ENCODE measurements at regions not wholly inside any gene's neighbourhood (a gene's known extent, or its start where the extent isn't known, plus 50 kb on each side); places are given as distances from the start of the nearest gene placed in this dataset.

DNA sequence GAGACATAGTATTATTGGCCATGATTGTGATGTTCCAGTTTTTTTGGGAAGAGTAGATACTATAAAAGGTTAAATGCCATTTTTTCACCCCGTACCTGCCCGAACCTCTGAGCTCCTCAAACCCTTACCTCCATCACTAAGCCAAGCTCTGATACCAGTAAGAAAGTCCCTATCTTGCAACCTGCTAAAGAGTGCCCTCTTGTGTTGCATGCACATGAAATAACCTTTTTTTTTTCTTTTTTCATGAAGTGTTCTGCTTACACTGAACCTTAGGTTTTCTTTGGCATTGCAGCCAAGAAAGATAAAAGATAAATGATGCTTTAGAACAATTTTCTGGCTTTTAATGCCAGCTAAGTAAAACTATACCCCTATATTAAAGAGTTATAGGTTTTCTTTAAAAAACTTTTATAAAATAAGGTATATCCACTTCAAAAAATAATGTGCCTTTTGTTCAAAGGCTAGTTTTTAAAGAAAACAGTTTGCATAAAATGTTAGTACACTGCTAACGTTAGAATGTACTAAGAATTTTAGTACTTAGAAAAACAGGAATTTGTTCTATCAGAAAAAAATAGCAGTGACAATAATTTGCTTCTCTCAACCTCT, 295.3 kb upstream of the PMFBP1 start:
- Mint-ChIP-seq H3K27me3 (ENCODE audit: low read depth in 2 of 2) (no peaks in the 10 kb centered on the region), H3K36me3 (no peaks in the 10 kb centered on the region), H3K4me1 (peaks cover 0 to 12% of the 10 kb centered on the region in 2 donors), H3K27ac (no peak overlapping the region), H3K4me3 (no peak overlapping the region), H3K9me3 (peaks cover 0 to 2% of the 10 kb centered on the region in 2 donors)
- TF ChIP-seq, protein P1, sequence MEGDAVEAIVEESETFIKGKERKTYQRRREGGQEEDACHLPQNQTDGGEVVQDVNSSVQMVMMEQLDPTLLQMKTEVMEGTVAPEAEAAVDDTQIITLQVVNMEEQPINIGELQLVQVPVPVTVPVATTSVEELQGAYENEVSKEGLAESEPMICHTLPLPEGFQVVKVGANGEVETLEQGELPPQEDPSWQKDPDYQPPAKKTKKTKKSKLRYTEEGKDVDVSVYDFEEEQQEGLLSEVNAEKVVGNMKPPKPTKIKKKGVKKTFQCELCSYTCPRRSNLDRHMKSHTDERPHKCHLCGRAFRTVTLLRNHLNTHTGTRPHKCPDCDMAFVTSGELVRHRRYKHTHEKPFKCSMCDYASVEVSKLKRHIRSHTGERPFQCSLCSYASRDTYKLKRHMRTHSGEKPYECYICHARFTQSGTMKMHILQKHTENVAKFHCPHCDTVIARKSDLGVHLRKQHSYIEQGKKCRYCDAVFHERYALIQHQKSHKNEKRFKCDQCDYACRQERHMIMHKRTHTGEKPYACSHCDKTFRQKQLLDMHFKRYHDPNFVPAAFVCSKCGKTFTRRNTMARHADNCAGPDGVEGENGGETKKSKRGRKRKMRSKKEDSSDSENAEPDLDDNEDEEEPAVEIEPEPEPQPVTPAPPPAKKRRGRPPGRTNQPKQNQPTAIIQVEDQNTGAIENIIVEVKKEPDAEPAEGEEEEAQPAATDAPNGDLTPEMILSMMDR (IDR thresholded peaks at IDR 0.05): no peak
- H3K4me3 ChIP-seq (ENCODE audit: low read length): no peak overlapping the region
- 60% methylated on average over 2 of the region's 3 CpGs for WGBS (ENCODE audit: insufficient coverage)
- H3K27ac ChIP-seq (ENCODE audit: low read length): no peak overlapping the region
- no peaks in the 10 kb centered on the region for H3K4me1 ChIP-seq (ENCODE audit: control insufficient read depth, insufficient read depth, low read length)
- no peaks in the 10 kb centered on the region for H3K9me3 ChIP-seq (ENCODE audit: control insufficient read depth, insufficient read depth, low read length)
- H3K36me3 ChIP-seq (ENCODE audit: control insufficient read depth, insufficient read depth, low read length): no peaks in the 10 kb centered on the region
- H3K27me3 ChIP-seq (ENCODE audit: control insufficient read depth, insufficient read depth, low read length): no peaks in the 10 kb centered on the region
- peak in 1 of 3 donors; percentile 32 for ATAC-seq
- peak in 1 of 2 donors; percentile 29 for DNase-seq
- intact Hi-C loops (cut with micrococcal nuclease): loop anchor here (2.0 kb wide), 1 partner anchor 342 kb away; no protein-coding TSS in a partner anchor

DNA sequence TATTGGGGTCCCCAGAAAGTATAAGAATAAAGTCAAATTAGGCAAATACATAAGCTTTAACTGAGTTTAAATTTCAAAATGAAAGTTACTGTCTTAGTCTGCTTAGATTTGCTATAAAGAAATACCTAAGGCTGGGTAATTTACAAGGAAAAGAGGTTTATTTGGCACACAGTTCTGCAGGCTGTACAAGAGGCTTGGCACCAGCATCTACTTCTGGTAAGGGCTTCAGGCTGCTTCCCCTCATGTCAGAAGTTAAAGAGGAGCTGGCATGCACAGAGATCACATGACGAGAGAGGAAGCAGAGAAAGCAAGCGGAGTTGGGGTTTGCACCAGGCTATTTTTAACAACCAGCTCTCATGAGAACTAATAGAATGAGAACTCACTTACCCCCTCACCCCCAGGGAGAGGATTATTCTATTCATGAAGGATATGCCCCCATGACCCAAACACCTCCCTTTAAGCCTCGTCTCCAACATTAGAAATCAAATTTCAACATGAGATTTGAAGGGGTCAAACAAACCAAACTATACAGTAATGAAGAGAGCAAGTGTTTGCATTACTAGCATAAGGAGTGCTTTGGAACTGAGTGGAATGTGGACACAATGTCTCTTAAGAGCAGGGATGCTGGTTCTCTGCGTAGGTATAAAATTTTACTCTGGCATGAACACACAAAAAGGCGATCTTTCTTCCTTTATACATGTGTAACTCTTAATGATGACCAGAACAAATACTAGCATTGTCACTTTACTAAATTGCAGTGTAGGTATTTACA, 292.8 kb upstream of the PMFBP1 start:
- ATAC-seq (no peak), DNase-seq (no peak)
- H3K27me3 ChIP-seq (ENCODE audit: control insufficient read depth, insufficient read depth, low read length): no peaks in the 10 kb centered on the region
- peaks cover 0 to 2% of the 10 kb centered on the region in 2 donors for H3K9me3 Mint-ChIP-seq
- no peaks in the 10 kb centered on the region for H3K36me3 Mint-ChIP-seq
- no peaks in the 10 kb centered on the region for H3K4me1 ChIP-seq (ENCODE audit: control insufficient read depth, insufficient read depth, low read length)
- no peak overlapping the region for H3K27ac ChIP-seq (ENCODE audit: low read length)
- TF ChIP-seq, protein P1 (IDR thresholded peaks at IDR 0.05): no peak
- no peak overlapping the region for H3K27ac Mint-ChIP-seq
- no peaks in the 10 kb centered on the region for H3K27me3 Mint-ChIP-seq (ENCODE audit: low read depth in 2 of 2)
- H3K36me3 ChIP-seq (ENCODE audit: control insufficient read depth, insufficient read depth, low read length): no peaks in the 10 kb centered on the region
- no peak overlapping the region for H3K4me3 Mint-ChIP-seq
- H3K9me3 ChIP-seq (ENCODE audit: control insufficient read depth, insufficient read depth, low read length): no peaks in the 10 kb centered on the region
- intact Hi-C loops (cut with micrococcal nuclease): no loop called here
- 100% methylated on average over 2 of the region's 5 CpGs for WGBS (ENCODE audit: insufficient coverage)
- H3K4me1 Mint-ChIP-seq: peaks cover 0 to 12% of the 10 kb centered on the region in 2 donors
- H3K4me3 ChIP-seq (ENCODE audit: low read length): no peak overlapping the region

DNA sequence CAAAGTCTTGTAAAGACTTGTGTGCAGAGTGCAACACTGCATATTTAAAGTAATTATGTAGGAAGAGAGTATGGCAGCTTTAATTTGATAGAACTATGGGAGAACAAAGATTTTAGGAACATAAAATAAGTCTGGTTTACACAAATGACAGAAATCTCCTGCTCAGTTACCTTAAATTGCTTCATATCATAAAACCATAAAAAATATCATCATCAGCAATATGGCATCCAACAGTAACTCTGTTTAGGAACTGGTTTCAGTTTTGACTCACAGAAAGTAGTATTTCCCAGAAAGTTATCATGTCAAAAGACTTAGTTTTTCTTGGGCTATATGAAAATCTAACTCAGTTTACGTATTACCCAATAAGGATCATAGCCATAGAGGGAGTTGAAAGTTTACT, 292.1 kb upstream of the PMFBP1 start:
- Mint-ChIP-seq H3K4me1 (peaks cover 0 to 12% of the 10 kb centered on the region in 2 donors), H3K27me3 (ENCODE audit: low read depth in 2 of 2) (no peaks in the 10 kb centered on the region), H3K27ac (no peak overlapping the region), H3K4me3 (no peak overlapping the region), H3K36me3 (no peaks in the 10 kb centered on the region), H3K9me3 (peaks cover 0 to 2% of the 10 kb centered on the region in 2 donors)
- Histone ChIP-seq H3K4me3 (ENCODE audit: low read length) (no peak overlapping the region), H3K36me3 (ENCODE audit: control insufficient read depth, insufficient read depth, low read length) (no peaks in the 10 kb centered on the region), H3K9me3 (ENCODE audit: control insufficient read depth, insufficient read depth, low read length) (no peaks in the 10 kb centered on the region), H3K27me3 (ENCODE audit: control insufficient read depth, insufficient read depth, low read length) (no peaks in the 10 kb centered on the region), H3K27ac (ENCODE audit: low read length) (no peak overlapping the region), H3K4me1 (ENCODE audit: control insufficient read depth, insufficient read depth, low read length) (no peaks in the 10 kb centered on the region)
- WGBS (ENCODE audit: insufficient coverage): 100% methylated on average over 1 of the region's 1 CpG
- ATAC-seq (no peak), DNase-seq (no peak)
- TF ChIP-seq, protein P1 (IDR thresholded peaks at IDR 0.05): no peak
- intact Hi-C loops (cut with micrococcal nuclease): no loop called here
